Parathyroid adenoma (tissue), 2 donors: ENCODE measurements at regions not wholly inside any gene's neighbourhood (a gene's known extent, or its start where the extent isn't known, plus 50 kb on each side); places are given as distances from the start of the nearest gene placed in this dataset.
"Not testable (repeated sequence)": the region's sequence is repeated elsewhere in the genome, so short reads cannot be mapped to it uniquely, and the experiment has no call there.

Source experiments
- H2AFZ ChIP-seq: fragments of 300-600 bp; sonication (generic); one replicate; pipeline ENCODE4 v1.7.0; 2017; ENCODE audit warnings: antibody characterized with exemption, mild to moderate bottlenecking
- H3K27ac ChIP-seq: fragments of 300-600 bp; sonication (generic); one replicate; pipeline ENCODE4 v1.7.0; 2017
- H3K27me3 ChIP-seq: fragments of 300-600 bp; sonication (generic); one replicate; pipeline ENCODE4 v1.7.0; 2017; ENCODE audit warnings: low read length; ENCODE audit not compliant: control insufficient read depth, insufficient read depth
- H3K36me3 ChIP-seq: fragments of 300-600 bp; sonication (generic); one replicate; pipeline ENCODE4 v1.7.0; 2017; ENCODE audit warnings: low read length; ENCODE audit not compliant: control insufficient read depth, insufficient read depth
- H3K4me1 ChIP-seq: fragments of 300-600 bp; sonication (generic); one replicate; pipeline ENCODE4 v1.7.0; 2017; ENCODE audit warnings: control low read depth
- H3K4me2 ChIP-seq: fragments of 300-600 bp; sonication (generic); one replicate; pipeline ENCODE4 v1.7.0; 2017; ENCODE audit warnings: low read length
- H3K4me3 ChIP-seq: fragments of 300-600 bp; sonication (generic); one replicate; pipeline ENCODE4 v1.7.0; 2017; ENCODE audit warnings: low read depth, low read length
- H3K79me2 ChIP-seq: fragments of 300-600 bp; sonication (generic); one replicate; pipeline ENCODE4 v1.7.0; 2017; ENCODE audit warnings: control low read depth
- H3K9ac ChIP-seq: fragments of 300-600 bp; sonication (generic); one replicate; pipeline ENCODE4 v1.7.0; 2017; ENCODE audit warnings: mild to moderate bottlenecking
- H3K9me3 ChIP-seq: fragments of 300-600 bp; sonication (generic); one replicate; pipeline ENCODE4 v1.7.0; 2017; ENCODE audit warnings: low read length; ENCODE audit not compliant: control insufficient read depth
- CTCF ChIP-seq: fragments of 300-600 bp; sonication (generic); IDR thresholded peaks from one replicate; pipeline ENCODE4 v1.7.0; 2017; ENCODE audit warnings: antibody characterized with exemption, mild to moderate bottlenecking
- donor health status: primary hyperparathyroidism.

DNA sequence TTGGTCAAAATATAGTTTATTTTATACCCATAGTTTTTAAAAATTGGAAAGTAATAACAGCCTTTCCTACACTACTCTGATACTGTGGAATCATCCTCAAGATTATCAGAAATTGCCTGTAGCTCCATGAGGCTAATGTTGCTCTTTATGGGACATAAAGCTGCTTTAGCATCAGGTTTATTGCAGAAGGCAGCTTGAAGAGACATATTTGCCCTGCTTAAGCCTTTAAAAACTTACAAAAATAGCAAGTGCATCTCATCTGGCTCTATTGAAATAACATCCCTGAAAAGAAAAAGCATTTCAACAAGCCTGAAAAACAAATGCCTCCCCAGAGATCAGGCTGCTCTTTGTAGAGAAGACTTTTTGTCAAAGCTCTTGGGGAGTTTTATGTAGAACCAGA lies 142.9 kb upstream of the MON1B start:
- H3K79me2 ChIP-seq, result no peaks in the 10 kb centered on the region
- H3K4me2 ChIP-seq, result no peak overlapping the region
- H3K36me3 ChIP-seq, result no peaks in the 10 kb centered on the region
- H2AFZ ChIP-seq, result no peak overlapping the region
- H3K27me3 ChIP-seq, result no peaks in the 10 kb centered on the region
- no peaks in the 10 kb centered on the region for H3K4me1 ChIP-seq
- no peak overlapping the region for H3K4me3 ChIP-seq
- H3K9ac ChIP-seq, result no peak overlapping the region
- no peak for TF ChIP-seq CTCF
- H3K9me3 ChIP-seq, result no peaks in the 10 kb centered on the region
- no peak overlapping the region for H3K27ac ChIP-seq

DNA sequence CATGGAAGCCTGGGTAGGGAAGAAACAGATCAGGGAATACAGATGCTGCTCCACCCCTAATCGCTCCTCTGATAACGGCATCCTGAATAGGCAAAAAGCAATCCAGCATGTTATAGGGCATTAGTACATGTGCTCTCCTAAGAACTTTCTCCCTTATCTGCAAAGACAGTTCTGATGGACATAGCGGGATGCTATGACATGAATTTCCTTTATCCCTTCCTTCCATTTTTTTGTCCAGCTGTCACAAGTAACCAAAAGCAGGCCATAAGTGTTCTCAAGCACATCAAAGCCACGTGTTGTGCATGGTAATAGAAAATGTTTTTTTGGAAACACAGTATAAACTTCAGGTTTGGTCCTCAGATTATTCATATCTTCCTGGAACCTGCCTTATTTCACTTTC lies 141.4 kb upstream of the MON1B start:
- Histone ChIP-seq H2AFZ (no peak overlapping the region), H3K9me3 (no peaks in the 10 kb centered on the region), H3K9ac (no peak overlapping the region), H3K27ac (no peak overlapping the region), H3K4me2 (no peak overlapping the region), H3K36me3 (no peaks in the 10 kb centered on the region), H3K4me1 (no peaks in the 10 kb centered on the region), H3K4me3 (no peak overlapping the region), H3K27me3 (no peaks in the 10 kb centered on the region), H3K79me2 (no peaks in the 10 kb centered on the region)
- no peak for TF ChIP-seq CTCF

GRCh38 chr16:77056597-77056996 lies 134.4 kb upstream of the MON1B start:
- not testable (repeated sequence) for H3K4me1 ChIP-seq, H3K9ac ChIP-seq, H3K4me3 ChIP-seq, H3K9me3 ChIP-seq, H3K36me3 ChIP-seq, H2AFZ ChIP-seq, H3K27me3 ChIP-seq, H3K27ac ChIP-seq, H3K4me2 ChIP-seq, H3K79me2 ChIP-seq

GRCh38 chr16:77057161-77057774 lies 133.7 kb upstream of the MON1B start:
- Histone ChIP-seq H3K4me3 (no peak overlapping the region), H2AFZ (no peak overlapping the region), H3K9ac (no peak overlapping the region), H3K4me1 (no peaks in the 10 kb centered on the region), H3K79me2 (no peaks in the 10 kb centered on the region), H3K9me3 (no peaks in the 10 kb centered on the region), H3K4me2 (no peak overlapping the region), H3K27ac (no peak overlapping the region), H3K27me3 (no peaks in the 10 kb centered on the region), H3K36me3 (no peaks in the 10 kb centered on the region)
- no peak for TF ChIP-seq CTCF

GRCh38 chr16:77059446-77059845 lies 131.5 kb upstream of the MON1B start:
- Histone ChIP-seq H3K4me2 (no peak overlapping the region), H3K9me3 (no peaks in the 10 kb centered on the region), H3K27ac (no peak overlapping the region), H3K4me1 (no peaks in the 10 kb centered on the region), H3K79me2 (no peaks in the 10 kb centered on the region), H3K27me3 (no peaks in the 10 kb centered on the region), H3K4me3 (no peak overlapping the region), H3K36me3 (no peaks in the 10 kb centered on the region), H3K9ac (no peak overlapping the region), H2AFZ (no peak overlapping the region)
- TF ChIP-seq CTCF, result no peak
